ENCODE measurements at regions not wholly inside any gene's neighbourhood (a gene's known extent, or its start where the extent isn't known, plus 50 kb on each side); places are given as distances from the start of the nearest gene placed in this dataset.

DNA sequence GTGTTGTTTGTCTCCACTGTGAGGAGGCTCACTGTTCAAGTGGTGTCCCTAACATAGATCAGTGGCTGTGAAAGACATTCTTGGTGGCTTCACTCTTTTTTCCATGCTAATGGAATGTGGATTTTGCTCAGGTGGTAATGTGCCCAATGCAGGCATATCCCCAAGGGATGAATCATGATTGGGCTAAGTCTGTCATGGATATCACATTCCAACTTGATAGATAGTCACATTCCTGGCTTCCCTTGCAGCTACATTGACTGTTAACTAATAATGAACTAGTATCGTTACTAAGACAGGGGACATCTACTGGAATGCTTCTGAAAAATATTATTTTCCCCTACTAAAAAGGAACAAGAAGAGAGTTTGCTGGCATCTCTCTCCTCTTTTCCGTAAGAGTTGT, 86.3 kb upstream of the SOD1 start:
- DNase-seq (ENCODE audit: low read depth, low spot score) (no peak), ATAC-seq (no peak)
- Histone ChIP-seq H3K4me1 (ENCODE audit: control insufficient read depth, insufficient read depth, low read length) (no peaks in the 10 kb centered on the region), H3K4me3 (ENCODE audit: low read depth in 2 of 2, low read length in 2 of 2) (no peak overlapping the region), H3K27me3 (ENCODE audit: control insufficient read depth, insufficient read depth, low read length) (no peaks in the 10 kb centered on the region), H3K36me3 (ENCODE audit: control insufficient read depth, insufficient read depth, low read length) (no peaks in the 10 kb centered on the region), H3K27ac (ENCODE audit: low read length) (no peak overlapping the region), H3K9me3 (ENCODE audit: control insufficient read depth, insufficient read depth, low read depth, low read length) (no peaks in the 10 kb centered on the region)
- BruUV-seq (replicated peaks): no TSS peak
- CTCF ChIA-PET: no interaction called here
- POLR2A ChIA-PET: no interaction called here
- in situ Hi-C loops (cut with HindIII; ENCODE audit: low pct_unique_long_range_greater_than_20kb, low sequenced_read_pairs) (no loop called here), intact Hi-C loops (cut with micrococcal nuclease; ENCODE audit: unreplicated experiment) (no loop called here)
- TF ChIP-seq REST (IDR thresholded peaks at IDR 0.05; ENCODE audit: insufficient read depth in 1 of 2, low read depth in 2 of 2, low read length in 1 of 2) (no peak), SIN3A (IDR thresholded peaks at IDR 0.05; ENCODE audit: borderline replicate concordance, insufficient read depth, low read depth, low read length) (no peak), POLR2AphosphoS5 (IDR thresholded peaks at IDR 0.05; ENCODE audit: low read depth, low read length) (no peak), TCF7L2 (IDR thresholded peaks at IDR 0.05; ENCODE audit: low read depth, low read length) (no peak)
- TF ChIP-seq, protein P1, sequence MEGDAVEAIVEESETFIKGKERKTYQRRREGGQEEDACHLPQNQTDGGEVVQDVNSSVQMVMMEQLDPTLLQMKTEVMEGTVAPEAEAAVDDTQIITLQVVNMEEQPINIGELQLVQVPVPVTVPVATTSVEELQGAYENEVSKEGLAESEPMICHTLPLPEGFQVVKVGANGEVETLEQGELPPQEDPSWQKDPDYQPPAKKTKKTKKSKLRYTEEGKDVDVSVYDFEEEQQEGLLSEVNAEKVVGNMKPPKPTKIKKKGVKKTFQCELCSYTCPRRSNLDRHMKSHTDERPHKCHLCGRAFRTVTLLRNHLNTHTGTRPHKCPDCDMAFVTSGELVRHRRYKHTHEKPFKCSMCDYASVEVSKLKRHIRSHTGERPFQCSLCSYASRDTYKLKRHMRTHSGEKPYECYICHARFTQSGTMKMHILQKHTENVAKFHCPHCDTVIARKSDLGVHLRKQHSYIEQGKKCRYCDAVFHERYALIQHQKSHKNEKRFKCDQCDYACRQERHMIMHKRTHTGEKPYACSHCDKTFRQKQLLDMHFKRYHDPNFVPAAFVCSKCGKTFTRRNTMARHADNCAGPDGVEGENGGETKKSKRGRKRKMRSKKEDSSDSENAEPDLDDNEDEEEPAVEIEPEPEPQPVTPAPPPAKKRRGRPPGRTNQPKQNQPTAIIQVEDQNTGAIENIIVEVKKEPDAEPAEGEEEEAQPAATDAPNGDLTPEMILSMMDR (IDR thresholded peaks at IDR 0.05): no peak

GRCh38 chr21:31571879-31572278, 87.6 kb upstream of the SOD1 start:
- in situ Hi-C loops (cut with HindIII; ENCODE audit: low pct_unique_long_range_greater_than_20kb, low sequenced_read_pairs) (no loop called here), intact Hi-C loops (cut with micrococcal nuclease; ENCODE audit: unreplicated experiment) (no loop called here)
- H3K4me3 ChIP-seq (ENCODE audit: low read depth in 2 of 2, low read length in 2 of 2): no peak overlapping the region
- no peak overlapping the region for H3K27ac ChIP-seq (ENCODE audit: low read length)
- ChIA-PET CTCF (no interaction called here), POLR2A (no interaction called here)
- no TSS peak for BruUV-seq (replicated peaks)
- H3K9me3 ChIP-seq (ENCODE audit: control insufficient read depth, insufficient read depth, low read depth, low read length): no peaks in the 10 kb centered on the region
- TF ChIP-seq SIN3A (IDR thresholded peaks at IDR 0.05; ENCODE audit: borderline replicate concordance, insufficient read depth, low read depth, low read length) (no peak), REST (IDR thresholded peaks at IDR 0.05; ENCODE audit: insufficient read depth in 1 of 2, low read depth in 2 of 2, low read length in 1 of 2) (no peak), POLR2AphosphoS5 (IDR thresholded peaks at IDR 0.05; ENCODE audit: low read depth, low read length) (no peak), TCF7L2 (IDR thresholded peaks at IDR 0.05; ENCODE audit: low read depth, low read length) (no peak)
- TF ChIP-seq, protein P1 (IDR thresholded peaks at IDR 0.05): no peak
- DNase-seq (ENCODE audit: low read depth, low spot score): no peak
- no peaks in the 10 kb centered on the region for H3K27me3 ChIP-seq (ENCODE audit: control insufficient read depth, insufficient read depth, low read length)
- H3K4me1 ChIP-seq (ENCODE audit: control insufficient read depth, insufficient read depth, low read length): no peaks in the 10 kb centered on the region
- H3K36me3 ChIP-seq (ENCODE audit: control insufficient read depth, insufficient read depth, low read length): no peaks in the 10 kb centered on the region
- no peak for ATAC-seq
